ENCODE measurements at regions not wholly inside any gene's neighbourhood (a gene's known extent, or its start where the extent isn't known, plus 50 kb on each side); places are given as distances from the start of the nearest gene placed in this dataset.

DNA sequence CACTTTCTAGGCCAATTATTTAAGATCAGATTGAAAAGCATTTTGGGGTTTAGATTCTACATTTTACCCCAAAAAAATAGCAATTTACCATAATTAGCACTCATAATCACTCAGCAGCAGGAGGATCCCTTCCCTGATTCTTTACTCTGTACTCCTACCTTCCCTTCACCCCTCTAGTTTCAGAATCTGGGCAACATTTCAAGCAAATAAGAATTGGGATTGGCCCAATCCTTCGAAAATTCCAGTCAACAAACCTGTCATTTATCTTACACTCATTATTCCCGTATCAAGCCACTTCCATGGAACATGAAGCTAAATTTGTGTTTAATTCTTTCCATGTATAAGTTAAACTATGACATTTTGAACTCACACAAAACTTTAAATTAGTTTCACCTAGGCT, 349.1 kb upstream of the USP15 start:
- intact Hi-C loops (cut with DNase I; ENCODE audit: low total_unique reads) = no loop called here
- TF ChIP-seq, protein P1, sequence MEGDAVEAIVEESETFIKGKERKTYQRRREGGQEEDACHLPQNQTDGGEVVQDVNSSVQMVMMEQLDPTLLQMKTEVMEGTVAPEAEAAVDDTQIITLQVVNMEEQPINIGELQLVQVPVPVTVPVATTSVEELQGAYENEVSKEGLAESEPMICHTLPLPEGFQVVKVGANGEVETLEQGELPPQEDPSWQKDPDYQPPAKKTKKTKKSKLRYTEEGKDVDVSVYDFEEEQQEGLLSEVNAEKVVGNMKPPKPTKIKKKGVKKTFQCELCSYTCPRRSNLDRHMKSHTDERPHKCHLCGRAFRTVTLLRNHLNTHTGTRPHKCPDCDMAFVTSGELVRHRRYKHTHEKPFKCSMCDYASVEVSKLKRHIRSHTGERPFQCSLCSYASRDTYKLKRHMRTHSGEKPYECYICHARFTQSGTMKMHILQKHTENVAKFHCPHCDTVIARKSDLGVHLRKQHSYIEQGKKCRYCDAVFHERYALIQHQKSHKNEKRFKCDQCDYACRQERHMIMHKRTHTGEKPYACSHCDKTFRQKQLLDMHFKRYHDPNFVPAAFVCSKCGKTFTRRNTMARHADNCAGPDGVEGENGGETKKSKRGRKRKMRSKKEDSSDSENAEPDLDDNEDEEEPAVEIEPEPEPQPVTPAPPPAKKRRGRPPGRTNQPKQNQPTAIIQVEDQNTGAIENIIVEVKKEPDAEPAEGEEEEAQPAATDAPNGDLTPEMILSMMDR (IDR thresholded peaks at IDR 0.05) = no peak
- no peak for TF ChIP-seq POLR2A (IDR thresholded peaks at IDR 0.05)
- no peak for TF ChIP-seq POLR2AphosphoS5 (IDR thresholded peaks at IDR 0.05)
- Histone ChIP-seq H3K36me3 (no peaks in the 10 kb centered on the region), H3K9me3 (no peaks in the 10 kb centered on the region), H3K27me3 (no peaks in the 10 kb centered on the region), H3K4me1 (no peaks in the 10 kb centered on the region), H3K4me3 (no peak overlapping the region), H3K27ac (no peak overlapping the region)
- no peak for DNase-seq (ENCODE audit: low spot score in 2 of 2)

DNA sequence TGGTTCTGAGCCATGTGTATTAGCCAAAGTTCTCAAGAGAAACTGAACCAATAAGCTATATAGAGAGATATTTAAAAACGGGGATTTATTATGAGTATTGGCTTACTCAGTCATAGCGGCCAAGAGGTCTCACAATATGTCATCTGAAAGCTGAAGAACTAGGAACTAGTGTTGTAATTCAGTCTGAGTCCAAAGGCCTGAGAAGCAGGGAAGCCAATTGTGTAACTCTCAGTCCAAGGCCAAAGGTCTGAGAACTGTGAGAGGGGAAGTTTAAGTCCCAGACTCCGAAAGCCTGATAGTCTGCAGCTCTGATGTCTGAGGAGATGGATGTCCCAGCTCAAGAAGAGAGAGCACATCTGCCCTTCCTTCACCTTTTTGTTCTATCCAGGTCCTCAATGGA, 344.8 kb upstream of the USP15 start:
- intact Hi-C loops (cut with DNase I; ENCODE audit: low total_unique reads) = no loop called here
- Histone ChIP-seq H3K4me1 (no peaks in the 10 kb centered on the region), H3K27ac (no peak overlapping the region), H3K9me3 (no peaks in the 10 kb centered on the region), H3K4me3 (no peak overlapping the region), H3K27me3 (no peaks in the 10 kb centered on the region), H3K36me3 (no peaks in the 10 kb centered on the region)
- TF ChIP-seq, protein P1 (IDR thresholded peaks at IDR 0.05) = no peak
- no peak for TF ChIP-seq POLR2AphosphoS5 (IDR thresholded peaks at IDR 0.05)
- TF ChIP-seq POLR2A (IDR thresholded peaks at IDR 0.05) = no peak
- DNase-seq (ENCODE audit: low spot score in 2 of 2) = no peak

DNA sequence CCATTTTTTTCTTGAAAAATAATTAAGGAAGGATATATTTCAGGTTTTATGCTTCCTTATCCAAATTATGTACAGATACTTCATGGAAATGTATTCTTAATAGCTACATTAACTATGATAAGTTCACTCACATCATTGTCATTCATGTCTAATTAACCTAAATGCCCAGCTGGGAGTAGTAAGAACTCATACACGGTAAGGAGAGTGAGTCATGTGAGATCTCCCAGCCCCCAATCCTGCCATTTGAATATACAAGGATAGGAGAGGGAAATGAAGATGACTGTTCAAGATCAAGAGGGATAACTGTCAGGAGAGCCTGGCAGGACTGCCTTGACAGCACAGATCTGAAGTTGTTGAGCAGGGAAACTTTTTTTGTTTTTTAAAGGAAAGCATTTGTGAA, 343.4 kb upstream of the USP15 start:
- no peaks in the 10 kb centered on the region for H3K9me3 ChIP-seq
- no peaks in the 10 kb centered on the region for H3K36me3 ChIP-seq
- no peaks in the 10 kb centered on the region for H3K4me1 ChIP-seq
- intact Hi-C loops (cut with DNase I; ENCODE audit: low total_unique reads) = no loop called here
- H3K27ac ChIP-seq = no peak overlapping the region
- no peaks in the 10 kb centered on the region for H3K27me3 ChIP-seq
- DNase-seq (ENCODE audit: low spot score in 2 of 2) = no peak
- no peak overlapping the region for H3K4me3 ChIP-seq
- no peak for TF ChIP-seq POLR2A (IDR thresholded peaks at IDR 0.05)
- TF ChIP-seq POLR2AphosphoS5 (IDR thresholded peaks at IDR 0.05) = no peak
- TF ChIP-seq, protein P1 (IDR thresholded peaks at IDR 0.05) = no peak

DNA sequence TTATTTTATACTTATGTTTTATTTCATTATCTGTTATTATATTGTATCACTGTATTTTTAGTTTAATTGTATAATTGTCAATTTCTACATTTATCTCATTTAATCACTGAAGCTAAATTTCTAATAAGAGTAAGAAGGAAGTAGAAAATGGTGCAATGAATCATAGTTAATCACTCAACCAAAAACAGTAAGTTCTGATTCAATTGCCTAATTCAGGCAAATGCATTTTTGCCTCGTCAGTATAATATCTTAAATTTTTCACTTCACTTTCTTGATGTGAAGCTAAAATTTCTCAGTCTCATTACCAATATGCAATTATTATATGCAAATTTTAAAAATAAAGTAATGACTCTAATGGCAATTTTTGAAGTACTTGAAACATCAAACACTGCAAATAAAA, 340.5 kb upstream of the USP15 start:
- intact Hi-C loops (cut with DNase I; ENCODE audit: low total_unique reads) = no loop called here
- H3K27me3 ChIP-seq = no peaks in the 10 kb centered on the region
- no peak overlapping the region for H3K27ac ChIP-seq
- TF ChIP-seq, protein P1 (IDR thresholded peaks at IDR 0.05) = no peak
- TF ChIP-seq POLR2AphosphoS5 (IDR thresholded peaks at IDR 0.05) (no peak), POLR2A (IDR thresholded peaks at IDR 0.05) (no peak)
- DNase-seq (ENCODE audit: low spot score in 2 of 2) = no peak
- no peak overlapping the region for H3K4me3 ChIP-seq
- no peaks in the 10 kb centered on the region for H3K4me1 ChIP-seq
- no peaks in the 10 kb centered on the region for H3K36me3 ChIP-seq
- no peaks in the 10 kb centered on the region for H3K9me3 ChIP-seq

DNA sequence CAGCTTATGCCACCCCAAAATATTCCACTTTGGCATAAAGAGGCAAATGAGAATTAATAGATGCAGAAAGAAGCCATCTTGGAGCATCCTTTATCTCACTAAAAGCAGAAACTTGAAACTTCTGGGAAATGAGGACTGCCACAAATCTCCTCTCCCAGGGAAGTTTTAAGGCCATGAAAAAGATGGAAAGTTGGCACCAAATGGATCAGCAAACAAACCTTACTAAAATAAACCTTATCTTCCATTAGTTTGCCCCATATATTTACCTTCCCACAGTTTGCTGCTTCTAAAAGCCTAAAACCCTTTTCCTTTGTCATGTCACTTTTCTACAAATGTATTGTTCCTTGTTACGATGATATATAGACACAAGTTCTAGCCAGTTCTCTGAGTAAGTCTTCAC, 340.0 kb upstream of the USP15 start:
- Histone ChIP-seq H3K4me1 (no peaks in the 10 kb centered on the region), H3K4me3 (no peak overlapping the region), H3K36me3 (no peaks in the 10 kb centered on the region), H3K27me3 (no peaks in the 10 kb centered on the region), H3K9me3 (peaks cover 0 to 5% of the 10 kb centered on the region in 2 donors), H3K27ac (no peak overlapping the region)
- no peak for TF ChIP-seq POLR2A (IDR thresholded peaks at IDR 0.05)
- TF ChIP-seq, protein P1 (IDR thresholded peaks at IDR 0.05) = no peak
- DNase-seq (ENCODE audit: low spot score in 2 of 2) = no peak
- intact Hi-C loops (cut with DNase I; ENCODE audit: low total_unique reads) = no loop called here

Data from breast epithelium (tissue), 4 donors.